Dedifferentiated amniotic fluid mesenchymal stem cell (primary cell): ENCODE measurements at regions not wholly inside any gene's neighbourhood (a gene's known extent, or its start where the extent isn't known, plus 50 kb on each side); places are given as distances from the start of the nearest gene placed in this dataset.

Experiments used
- DNase-seq: peaks from one replicate; pipeline ENCODE4 v3.0.0-alpha.2; 2016; ENCODE audit errors: extremely low spot score

- no peak for DNase-seq
Observed at GRCh38 chr15:38647683-38648082, 83.1 kb upstream of the RASGRP1 start.

- no peak for DNase-seq
Observed at GRCh38 chr15:38648121-38648843, 83.7 kb upstream of the RASGRP1 start.

GRCh38 chr15:38650384-38650783 is 85.8 kb upstream of the RASGRP1 start:
- no peak for DNase-seq

GRCh38 chr15:38650936-38651327 is 86.3 kb upstream of the RASGRP1 start:
- DNase-seq = no peak

- no peak for DNase-seq
Observed at GRCh38 chr15:38651328-38652038, 86.9 kb upstream of the RASGRP1 start.

- no peak for DNase-seq
Observed at GRCh38 chr15:38652183-38652794, 87.7 kb upstream of the RASGRP1 start.

- no peak for DNase-seq
Observed at GRCh38 chr15:38652998-38653397, 88.4 kb upstream of the RASGRP1 start.

- no peak for DNase-seq
Observed at GRCh38 chr15:38658431-38658830, 93.8 kb upstream of the RASGRP1 start.

GRCh38 chr15:38660738-38661137 is 96.1 kb upstream of the RASGRP1 start:
- no peak for DNase-seq

GRCh38 chr15:38662033-38662802 is 97.6 kb upstream of the RASGRP1 start:
- DNase-seq = no peak

- no peak for DNase-seq
Observed at GRCh38 chr15:38662805-38663204, 98.2 kb upstream of the RASGRP1 start.

- DNase-seq = no peak
Observed at GRCh38 chr15:38665586-38666305, 101.1 kb upstream of the RASGRP1 start.

- DNase-seq = no peak
Observed at GRCh38 chr15:38666865-38667510, 102.4 kb upstream of the RASGRP1 start.

- no peak for DNase-seq
Observed at GRCh38 chr15:38667890-38668850, 103.6 kb upstream of the RASGRP1 start.

- no peak for DNase-seq
Observed at GRCh38 chr15:38668898-38669391, 104.3 kb upstream of the RASGRP1 start.

- no peak for DNase-seq
Observed at GRCh38 chr15:38670128-38671005, 105.8 kb upstream of the RASGRP1 start.

- DNase-seq = no peak
Observed at GRCh38 chr15:38671006-38671387, 106.4 kb upstream of the RASGRP1 start.

GRCh38 chr15:38671675-38672254 is 107.2 kb upstream of the RASGRP1 start:
- DNase-seq = no peak
